K562 (cell line): ENCODE measurements at regions not wholly inside any gene's neighbourhood (a gene's known extent, or its start where the extent isn't known, plus 50 kb on each side); places are given as distances from the start of the nearest gene placed in this dataset.

Experiments used
- ATAC-seq: fragments of 200-7000 bp; cut with Tn5 transposase; 3 replicates; pipeline ENCODE4 v1.9.1; 2020; ENCODE audit warnings: moderate library complexity
- BruUV-seq: library from RNA; stranded (reverse); fragments of 400-500 nt; replicated peaks from 2 replicates; lab custom pipeline; 2021; lab: Mats Ljungman, UMichigan
- CTCF ChIA-PET: fragments of 300-600 bp; formaldehyde crosslinking; extraction: SDS; loops from one replicate; lab custom pipeline; 2021; ENCODE audit warnings: low intra/inter-chr PET ratio; lab: Yijun Ruan, JAX
- POLR2A ChIA-PET: fragments of 300-600, 350-650 bp; sonication (Branson Sonifier 250); formaldehyde crosslinking; extraction: SDS; loops from one replicate; lab custom pipeline; 2021; ENCODE audit warnings: antibody characterized with exemption, inconsistent platforms; lab: Yijun Ruan, JAX
- DNase-seq, 4 experiments: peaks; one replicate each; pipeline versions ENCODE4 v3.0.0 to v3.0.0-alpha.2; 2011 to 2018; ENCODE audit warnings: low spot score in 3 of 4, mixed read lengths in 3 of 4; ENCODE audit errors: extremely low read depth in 1 of 4
- FAIRE-seq: peaks from 2 replicates; lab custom pipeline; 2011; peaks lifted over from hg19 to GRCh38; lab: Jason Lieb, UNC
- H2AFZ ChIP-seq: 2 replicates; pipeline ENCODE4 v1.6.0; 2011; ENCODE audit warnings: low read depth, low read length, control low read depth, inconsistent platforms
- H3K27ac ChIP-seq: fragments of 200-600 bp; 3 replicates; pipeline ENCODE4 v1.8.0; 2011; ENCODE audit warnings: low read depth, mild to moderate bottlenecking, control low read depth, inconsistent platforms, low read length, moderate library complexity, mixed read lengths; ENCODE audit errors: extremely low read depth
- H3K27me3 ChIP-seq, 2 experiments: fragments of 300-600 bp in 1 of 2; 2 replicates in 1 of 2; 3 replicates in 1 of 2; pipeline versions ENCODE4 v1.6.0 to v1.8.0; 2011; ENCODE audit warnings: inconsistent platforms in 2 of 2, low read length in 2 of 2, mild to moderate bottlenecking in 1 of 2, mixed read lengths in 1 of 2, moderate library complexity in 1 of 2; ENCODE audit not compliant: control insufficient read depth in 2 of 2, insufficient read depth in 2 of 2
- H3K36me3 ChIP-seq: fragments of 300-600 bp; 3 replicates; pipeline ENCODE4 v1.8.0; 2011; ENCODE audit warnings: mild to moderate bottlenecking, low read length, inconsistent platforms; ENCODE audit not compliant: control insufficient read depth, insufficient read depth
- H3K4me1 ChIP-seq, 2 experiments: fragments of 200-600 bp in 1 of 2; replicated peaks in 1 of 2; 2 replicates in 1 of 2; 3 replicates in 1 of 2; pipeline versions ENCODE4 v1.5.1 to v1.8.0; 2011; ENCODE audit warnings: inconsistent platforms in 2 of 2, low read length in 2 of 2, mild to moderate bottlenecking in 1 of 2, mixed read lengths in 1 of 2, moderate library complexity in 1 of 2; ENCODE audit not compliant: control insufficient read depth in 2 of 2, insufficient read depth in 2 of 2
- H3K4me2 ChIP-seq: 2 replicates; pipeline ENCODE4 v1.6.1; 2011; ENCODE audit warnings: low read length, control low read depth, inconsistent platforms, mixed read lengths; ENCODE audit not compliant: insufficient read depth
- H3K4me3 ChIP-seq: fragments of 200-600 bp; sonication (generic), shearing (Covaris generic); 2 replicates; pipeline ENCODE4 v1.5.1; 2016; ENCODE audit warnings: control low read depth, inconsistent platforms
- H3K79me2 ChIP-seq: fragments of 200-600 bp; 3 replicates; pipeline ENCODE4 v1.8.0; 2011; ENCODE audit warnings: low read length, inconsistent platforms; ENCODE audit not compliant: control insufficient read depth, insufficient read depth
- H3K9ac ChIP-seq, 2 experiments: 2 replicates each; pipeline versions ENCODE4 v1.6.0 to v1.6.1; 2011; ENCODE audit warnings: low read depth in 2 of 2, low read length in 2 of 2, control low read depth in 1 of 2, inconsistent platforms in 1 of 2, mild to moderate bottlenecking in 1 of 2, mixed read lengths in 1 of 2; ENCODE audit not compliant: insufficient read depth in 1 of 2
- H3K9me1 ChIP-seq: one replicate; pipeline ENCODE4 v1.6.0; 2011; ENCODE audit warnings: inconsistent platforms, mild to moderate bottlenecking, low read length, moderate library complexity; ENCODE audit not compliant: control insufficient read depth, insufficient read depth
- H3K9me3 ChIP-seq: replicated peaks from 2 replicates; pipeline ENCODE4 v1.5.1; 2011; ENCODE audit warnings: low read depth, low read length, inconsistent platforms; ENCODE audit not compliant: control insufficient read depth, insufficient read depth
- H4K20me1 ChIP-seq: replicated peaks from 2 replicates; pipeline ENCODE4 v1.6.1; 2011; ENCODE audit warnings: low read length, inconsistent platforms, mixed read lengths; ENCODE audit not compliant: control insufficient read depth, insufficient read depth
- CBX2 ChIP-seq: fragments of 200-600 bp; sonication (generic); IDR thresholded peaks from one replicate; pipeline ENCODE4 v1.6.1; 2012; ENCODE audit warnings: mild to moderate bottlenecking, low read length, inconsistent platforms; ENCODE audit not compliant: insufficient read depth, poor library complexity, severe bottlenecking
- ELK1 ChIP-seq: sonication (generic); formaldehyde crosslinking; IDR thresholded peaks from 2 replicates; pipeline ENCODE4 v1.8.1; 2022; ENCODE audit warnings: missing genetic modification reagents
- HEY1 ChIP-seq: fragments of 250-450 bp; sonication (Bioruptor Pico); IDR thresholded peaks from 2 replicates; pipeline ENCODE4 v1.5.0; 2020; ENCODE audit warnings: mild to moderate bottlenecking, moderate library complexity, borderline replicate concordance
- KAT2B ChIP-seq: IDR thresholded peaks from one replicate; pipeline ENCODE4 v1.6.1; 2012; ENCODE audit warnings: low read depth, mild to moderate bottlenecking, control low read depth, inconsistent platforms, low read length, moderate library complexity
- KLF10 ChIP-seq: fragments of 250-450 bp; sonication (Bioruptor Pico); IDR thresholded peaks from 2 replicates; pipeline ENCODE4 v1.6.1; 2021; ENCODE audit warnings: matching md5 sums
- NEUROD1 ChIP-seq: fragments of 150-350 bp; IDR thresholded peaks from 2 replicates; pipeline ENCODE4 v1.6.1; 2014; ENCODE audit warnings: borderline replicate concordance, low read length, low read depth; ENCODE audit not compliant: partially characterized antibody
- POU5F1 ChIP-seq: fragments of 150-350 bp; IDR thresholded peaks from 2 replicates; pipeline ENCODE4 v1.6.1; 2014; ENCODE audit warnings: borderline replicate concordance, low read length, low read depth, mild to moderate bottlenecking; ENCODE audit not compliant: partially characterized antibody
- PPARD ChIP-seq: fragments of 250-450 bp; sonication (Bioruptor Pico); IDR thresholded peaks from 2 replicates; pipeline ENCODE4 v1.8.0; 2022; ENCODE audit warnings: inconsistent platforms, mild to moderate bottlenecking, moderate library complexity
- SAFB ChIP-seq: fragments of 200-400 bp; formaldehyde crosslinking; IDR thresholded peaks from 2 replicates; pipeline ENCODE4 v1.6.1; 2017; ENCODE audit warnings: low read depth, low read length, borderline replicate concordance
- TBP ChIP-seq: optimal IDR thresholded peaks from 2 replicates; pipeline ENCODE3; 2011; ENCODE audit warnings: low read depth, low read length, improper control_type of control experiment
- ZNF212 ChIP-seq: fragments of 450-650 bp; formaldehyde crosslinking; IDR thresholded peaks from 2 replicates; pipeline ENCODE4 v1.4.0; 2020; ENCODE audit warnings: mild to moderate bottlenecking
- ZNF324 ChIP-seq: fragments of 250-450 bp; sonication (Bioruptor Pico); IDR thresholded peaks from 2 replicates; pipeline ENCODE4 v1.4.0; 2020; ENCODE audit warnings: mild to moderate bottlenecking
- ZNF644 ChIP-seq: fragments of 200-800 bp; sonication (Bioruptor generic); IDR thresholded peaks from 2 replicates; pipeline ENCODE4 v1.6.1; 2016; ENCODE audit warnings: low read depth, missing genetic modification characterization, missing compliant biosample characterization
- ZNF764 ChIP-seq: fragments of 250-450 bp; sonication (Bioruptor Pico); IDR thresholded peaks from 2 replicates; pipeline ENCODE4 v1.4.0; 2020; ENCODE audit warnings: low read depth, mild to moderate bottlenecking, moderate library complexity
- ZNF778 ChIP-seq: fragments of 450-650 bp; formaldehyde crosslinking; IDR thresholded peaks from 2 replicates; pipeline ENCODE4 v1.4.0; 2020; ENCODE audit warnings: mild to moderate bottlenecking, moderate library complexity
- WGBS: fragments of 100-300 bp; shearing (Covaris generic); methylation state at CpG from one replicate; pipeline ENCODE4 v1.1.6; 2016; ENCODE audit warnings: low coverage, mixed read lengths; ENCODE audit not compliant: insufficient coverage; ENCODE audit errors: missing lambda C conversion rate; 5-methylcytosine and 5-hydroxymethylcytosine counted together
- in situ Hi-C: fragments of 300-500 bp; cut with MboI; formaldehyde crosslinking; loops from 4 replicates; pipeline ENCODE4 v1.15.0; 2018; ENCODE audit warnings: inconsistent platforms, mixed read lengths
- intact Hi-C: fragments of 100-400 bp; cut with micrococcal nuclease; formaldehyde crosslinking; loops from 2 replicates; pipeline ENCODE4 v1.14.2; 2022
- TF ChIP-seq, protein P1 (sequence below): fragments of 250-450 bp; sonication (Bioruptor Pico); IDR thresholded peaks from 2 replicates; pipeline ENCODE4 v1.5.0; 2020; ENCODE audit warnings: mild to moderate bottlenecking, borderline replicate concordance

DNA sequence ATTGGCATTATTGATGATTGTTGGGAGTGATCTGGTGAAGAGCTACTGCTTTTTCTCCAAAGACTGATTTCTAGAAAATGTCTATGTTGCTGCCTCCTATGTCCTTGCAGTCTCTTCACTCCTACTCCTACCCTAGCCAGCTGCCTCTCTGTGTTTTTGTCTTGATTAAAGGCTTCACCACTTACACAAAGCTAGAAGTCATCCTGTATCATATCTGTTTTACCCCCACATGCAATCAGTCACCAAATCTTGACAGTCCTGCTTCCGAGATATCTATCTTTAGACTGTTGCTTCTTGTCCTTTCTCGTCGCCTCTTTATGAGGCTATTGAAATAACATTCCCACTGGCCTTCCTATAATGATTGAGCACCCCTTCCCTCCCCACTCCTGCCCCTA, 84.5 kb upstream of the ITGA4 start:
- Histone ChIP-seq H3K4me1 (no peaks in the 10 kb centered on the region), H3K4me3 (no peak overlapping the region), H2AFZ (no peak overlapping the region), H3K27me3 (no peaks in the 10 kb centered on the region), H3K79me2 (no peaks in the 10 kb centered on the region), H3K36me3 (no peaks in the 10 kb centered on the region), H3K9me3 (no peaks in the 10 kb centered on the region), H3K9me1 (no peaks in the 10 kb centered on the region), H3K9ac (no peak overlapping the region), H4K20me1 (no peaks in the 10 kb centered on the region), H3K27ac (no peak overlapping the region), H3K4me2 (no peak overlapping the region)
- FAIRE-seq (no peak), ATAC-seq (no peak), DNase-seq (no peak)
- POLR2A ChIA-PET = no interaction called here
- no peak for TF ChIP-seq ZNF778 (CRISPR knock-in tag)
- TF ChIP-seq, protein P1, sequence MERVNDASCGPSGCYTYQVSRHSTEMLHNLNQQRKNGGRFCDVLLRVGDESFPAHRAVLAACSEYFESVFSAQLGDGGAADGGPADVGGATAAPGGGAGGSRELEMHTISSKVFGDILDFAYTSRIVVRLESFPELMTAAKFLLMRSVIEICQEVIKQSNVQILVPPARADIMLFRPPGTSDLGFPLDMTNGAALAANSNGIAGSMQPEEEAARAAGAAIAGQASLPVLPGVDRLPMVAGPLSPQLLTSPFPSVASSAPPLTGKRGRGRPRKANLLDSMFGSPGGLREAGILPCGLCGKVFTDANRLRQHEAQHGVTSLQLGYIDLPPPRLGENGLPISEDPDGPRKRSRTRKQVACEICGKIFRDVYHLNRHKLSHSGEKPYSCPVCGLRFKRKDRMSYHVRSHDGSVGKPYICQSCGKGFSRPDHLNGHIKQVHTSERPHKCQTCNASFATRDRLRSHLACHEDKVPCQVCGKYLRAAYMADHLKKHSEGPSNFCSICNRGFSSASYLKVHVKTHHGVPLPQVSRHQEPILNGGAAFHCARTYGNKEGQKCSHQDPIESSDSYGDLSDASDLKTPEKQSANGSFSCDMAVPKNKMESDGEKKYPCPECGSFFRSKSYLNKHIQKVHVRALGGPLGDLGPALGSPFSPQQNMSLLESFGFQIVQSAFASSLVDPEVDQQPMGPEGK (CRISPR knock-in tag) = no peak
- no peak for TF ChIP-seq TBP
- TF ChIP-seq CBX2 = no peak
- TF ChIP-seq HEY1 = no peak
- no peak for TF ChIP-seq KLF10 (CRISPR knock-in tag)
- TF ChIP-seq SAFB = no peak
- TF ChIP-seq ZNF764 (CRISPR knock-in tag) = no peak
- TF ChIP-seq ELK1 = no peak
- TF ChIP-seq ZNF324 (CRISPR knock-in tag) = no peak
- TF ChIP-seq ZNF212 (CRISPR knock-in tag) = no peak
- no peak for TF ChIP-seq POU5F1
- no peak for TF ChIP-seq PPARD (CRISPR knock-in tag)
- TF ChIP-seq KAT2B = no peak
- TF ChIP-seq NEUROD1 = no peak
- TF ChIP-seq ZNF644 (tag) = no peak
- BruUV-seq = no TSS peak
- intact Hi-C loops (no loop called here), in situ Hi-C loops (no loop called here)
- CTCF ChIA-PET = no interaction called here
- 0% methylated on average over 3 of the region's 3 CpGs for WGBS
